HL-60/S4 (cell line): ENCODE measurements at regions not wholly inside any gene's neighbourhood (a gene's known extent, or its start where the extent isn't known, plus 50 kb on each side); places are given as distances from the start of the nearest gene placed in this dataset.

ENCODE experiments used
- in situ Hi-C: fragments of 300-500 bp; cut with MboI; formaldehyde crosslinking; loops from 2 replicates; pipeline ENCODE4 v1.14.3; 2022; ENCODE audit warnings: low sequenced_read_pairs

- in situ Hi-C loops, result no loop called here
Observed at GRCh38 chr3:154486949-154487348, 57.0 kb upstream of the GPR149 start.

DNA sequence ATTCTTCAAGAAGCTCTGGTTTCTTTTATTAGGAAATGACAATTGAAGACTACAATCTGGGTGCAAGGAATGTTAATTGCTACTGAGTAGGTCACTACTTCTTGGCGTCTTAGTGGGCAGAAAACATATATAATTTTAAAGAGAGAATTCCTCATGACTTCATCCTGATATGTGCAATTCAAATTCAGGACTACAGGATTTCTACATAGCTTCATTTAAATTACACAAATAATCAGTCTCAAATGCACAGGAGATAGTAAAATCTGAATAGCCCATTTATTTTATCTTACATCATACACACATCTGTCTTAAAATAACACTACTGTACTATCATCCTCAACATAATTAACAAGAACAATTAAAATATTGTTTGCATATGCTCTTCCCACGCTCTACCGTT, 52.5 kb upstream of the GPR149 start:
- in situ Hi-C loops, result no loop called here

DNA sequence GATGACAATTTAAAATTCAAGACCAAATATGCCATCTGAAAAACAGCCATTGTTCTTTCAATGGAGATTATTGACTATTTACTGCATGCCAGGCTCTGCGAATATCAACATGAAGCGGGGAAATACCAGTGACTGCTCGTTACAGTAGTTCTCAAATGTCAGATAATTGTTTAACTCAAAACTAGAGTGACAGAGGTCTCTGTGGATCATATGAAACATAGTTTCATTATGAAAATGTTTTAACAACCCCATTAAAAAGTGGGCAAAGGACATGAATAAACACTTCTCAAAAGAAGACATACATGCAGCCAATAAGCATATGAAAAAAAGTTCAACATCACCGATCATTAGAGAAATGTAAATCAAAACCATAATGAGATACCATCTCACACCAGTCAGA, 50.0 kb upstream of the GPR149 start:
- in situ Hi-C loops, result no loop called here
